ENCODE measurements at regions not wholly inside any gene's neighbourhood (a gene's known extent, or its start where the extent isn't known, plus 50 kb on each side); places are given as distances from the start of the nearest gene placed in this dataset.
A peak's percentile ranks its signal among the peaks of the same experiment; 100 is the strongest.

DNA sequence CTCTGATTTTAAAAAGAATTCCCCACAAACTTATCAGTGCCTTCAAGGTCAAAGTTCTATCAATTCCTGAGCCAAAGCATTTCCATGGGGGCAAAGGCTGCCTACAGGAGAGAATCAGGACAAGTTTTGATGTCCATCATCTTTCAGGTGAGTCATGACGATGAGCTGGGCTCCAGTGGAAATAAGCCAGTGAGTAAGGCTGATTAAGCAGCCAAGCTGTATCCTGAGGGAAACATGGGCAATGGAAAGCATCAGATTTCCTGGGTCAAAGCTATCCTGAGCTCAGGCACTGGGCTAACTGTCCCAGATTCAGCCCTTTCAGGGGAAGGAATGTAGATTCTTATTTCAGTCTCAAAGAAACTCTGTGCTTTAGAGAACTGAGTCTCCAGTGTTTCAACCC is 377.4 kb downstream of the CD109 start:
- no peak overlapping the region for H3K27ac ChIP-seq (ENCODE audit: low read depth)

More for the DNA sequence above, 377.4 kb downstream of the CD109 start:
- Mint-ChIP-seq H3K4me3 (no peak overlapping the region), H3K27ac (no peak overlapping the region), H3K4me1 (no peaks in the 10 kb centered on the region), H3K27me3 (ENCODE audit: insufficient read depth, low read depth, poor library complexity) (no peaks in the 10 kb centered on the region), H3K36me3 (ENCODE audit: low read depth) (no peaks in the 10 kb centered on the region), H3K9me3 (peaks cover 3% of the 10 kb centered on the region; the same call in 1 of the 3 replicates)
- Histone ChIP-seq H3K4me2 (no peak overlapping the region), H3K4me3 (no peak overlapping the region), H3K9me2 (ENCODE audit: insufficient read depth) (peaks cover 4% of the 10 kb centered on the region), H3F3A (replicated peaks; ENCODE audit: low read depth) (no peaks in the 10 kb centered on the region), H2AFZ (peak overlapping the region; percentile 29; the same call in 1 of the 2 replicates), H3K36me3 (ENCODE audit: insufficient read depth) (no peaks in the 10 kb centered on the region), H3K79me2 (replicated peaks; ENCODE audit: insufficient read depth) (no peaks in the 10 kb centered on the region), H4K20me1 (replicated peaks; ENCODE audit: insufficient read depth) (no peaks in the 10 kb centered on the region), H3K4me1 (ENCODE audit: insufficient read depth) (no peaks in the 10 kb centered on the region), H3K27me3 (ENCODE audit: insufficient read depth) (no peaks in the 10 kb centered on the region)
- TF ChIP-seq EZH2 (IDR thresholded peaks at IDR 0.05; ENCODE audit: low read depth, unreplicated experiment) (no peak), CREB1 (CRISPR knock-in tag; IDR thresholded peaks at IDR 0.05; ENCODE audit: low read depth) (no peak), EZH2phosphoT487 (IDR thresholded peaks at IDR 0.05; ENCODE audit: unreplicated experiment) (no peak), NANOG (IDR thresholded peaks at IDR 0.05; ENCODE audit: borderline replicate concordance) (no peak), ZNF331 (CRISPR knock-in tag; IDR thresholded peaks at IDR 0.05; ENCODE audit: low read depth) (no peak), STAT1 (IDR thresholded peaks at IDR 0.05; ENCODE audit: unreplicated experiment) (no peak), ZNF462 (CRISPR knock-in tag; IDR thresholded peaks at IDR 0.05) (no peak), ETS1 (IDR thresholded peaks at IDR 0.05) (no peak), POLR2AphosphoS5 (IDR thresholded peaks at IDR 0.05; ENCODE audit: low read depth) (no peak), JUNB (IDR thresholded peaks at IDR 0.05; ENCODE audit: unreplicated experiment) (no peak), ZNF114 (CRISPR knock-in tag; IDR thresholded peaks at IDR 0.05) (no peak)
- TF ChIP-seq, protein P1, sequence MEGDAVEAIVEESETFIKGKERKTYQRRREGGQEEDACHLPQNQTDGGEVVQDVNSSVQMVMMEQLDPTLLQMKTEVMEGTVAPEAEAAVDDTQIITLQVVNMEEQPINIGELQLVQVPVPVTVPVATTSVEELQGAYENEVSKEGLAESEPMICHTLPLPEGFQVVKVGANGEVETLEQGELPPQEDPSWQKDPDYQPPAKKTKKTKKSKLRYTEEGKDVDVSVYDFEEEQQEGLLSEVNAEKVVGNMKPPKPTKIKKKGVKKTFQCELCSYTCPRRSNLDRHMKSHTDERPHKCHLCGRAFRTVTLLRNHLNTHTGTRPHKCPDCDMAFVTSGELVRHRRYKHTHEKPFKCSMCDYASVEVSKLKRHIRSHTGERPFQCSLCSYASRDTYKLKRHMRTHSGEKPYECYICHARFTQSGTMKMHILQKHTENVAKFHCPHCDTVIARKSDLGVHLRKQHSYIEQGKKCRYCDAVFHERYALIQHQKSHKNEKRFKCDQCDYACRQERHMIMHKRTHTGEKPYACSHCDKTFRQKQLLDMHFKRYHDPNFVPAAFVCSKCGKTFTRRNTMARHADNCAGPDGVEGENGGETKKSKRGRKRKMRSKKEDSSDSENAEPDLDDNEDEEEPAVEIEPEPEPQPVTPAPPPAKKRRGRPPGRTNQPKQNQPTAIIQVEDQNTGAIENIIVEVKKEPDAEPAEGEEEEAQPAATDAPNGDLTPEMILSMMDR (conservative IDR thresholded peaks at IDR 0.05; ENCODE audit: low read depth in 2 of 2): no peak
- TF ChIP-seq, protein P2, sequence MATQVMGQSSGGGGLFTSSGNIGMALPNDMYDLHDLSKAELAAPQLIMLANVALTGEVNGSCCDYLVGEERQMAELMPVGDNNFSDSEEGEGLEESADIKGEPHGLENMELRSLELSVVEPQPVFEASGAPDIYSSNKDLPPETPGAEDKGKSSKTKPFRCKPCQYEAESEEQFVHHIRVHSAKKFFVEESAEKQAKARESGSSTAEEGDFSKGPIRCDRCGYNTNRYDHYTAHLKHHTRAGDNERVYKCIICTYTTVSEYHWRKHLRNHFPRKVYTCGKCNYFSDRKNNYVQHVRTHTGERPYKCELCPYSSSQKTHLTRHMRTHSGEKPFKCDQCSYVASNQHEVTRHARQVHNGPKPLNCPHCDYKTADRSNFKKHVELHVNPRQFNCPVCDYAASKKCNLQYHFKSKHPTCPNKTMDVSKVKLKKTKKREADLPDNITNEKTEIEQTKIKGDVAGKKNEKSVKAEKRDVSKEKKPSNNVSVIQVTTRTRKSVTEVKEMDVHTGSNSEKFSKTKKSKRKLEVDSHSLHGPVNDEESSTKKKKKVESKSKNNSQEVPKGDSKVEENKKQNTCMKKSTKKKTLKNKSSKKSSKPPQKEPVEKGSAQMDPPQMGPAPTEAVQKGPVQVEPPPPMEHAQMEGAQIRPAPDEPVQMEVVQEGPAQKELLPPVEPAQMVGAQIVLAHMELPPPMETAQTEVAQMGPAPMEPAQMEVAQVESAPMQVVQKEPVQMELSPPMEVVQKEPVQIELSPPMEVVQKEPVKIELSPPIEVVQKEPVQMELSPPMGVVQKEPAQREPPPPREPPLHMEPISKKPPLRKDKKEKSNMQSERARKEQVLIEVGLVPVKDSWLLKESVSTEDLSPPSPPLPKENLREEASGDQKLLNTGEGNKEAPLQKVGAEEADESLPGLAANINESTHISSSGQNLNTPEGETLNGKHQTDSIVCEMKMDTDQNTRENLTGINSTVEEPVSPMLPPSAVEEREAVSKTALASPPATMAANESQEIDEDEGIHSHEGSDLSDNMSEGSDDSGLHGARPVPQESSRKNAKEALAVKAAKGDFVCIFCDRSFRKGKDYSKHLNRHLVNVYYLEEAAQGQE (IDR thresholded peaks at IDR 0.05; ENCODE audit: unreplicated experiment): no peak
- DNase-seq (ENCODE audit: low spot score) (no peak), ATAC-seq (no peak)

All from GM23338 (cell line).